ENCODE measurements at regions not wholly inside any gene's neighbourhood (a gene's known extent, or its start where the extent isn't known, plus 50 kb on each side); places are given as distances from the start of the nearest gene placed in this dataset.

DNA sequence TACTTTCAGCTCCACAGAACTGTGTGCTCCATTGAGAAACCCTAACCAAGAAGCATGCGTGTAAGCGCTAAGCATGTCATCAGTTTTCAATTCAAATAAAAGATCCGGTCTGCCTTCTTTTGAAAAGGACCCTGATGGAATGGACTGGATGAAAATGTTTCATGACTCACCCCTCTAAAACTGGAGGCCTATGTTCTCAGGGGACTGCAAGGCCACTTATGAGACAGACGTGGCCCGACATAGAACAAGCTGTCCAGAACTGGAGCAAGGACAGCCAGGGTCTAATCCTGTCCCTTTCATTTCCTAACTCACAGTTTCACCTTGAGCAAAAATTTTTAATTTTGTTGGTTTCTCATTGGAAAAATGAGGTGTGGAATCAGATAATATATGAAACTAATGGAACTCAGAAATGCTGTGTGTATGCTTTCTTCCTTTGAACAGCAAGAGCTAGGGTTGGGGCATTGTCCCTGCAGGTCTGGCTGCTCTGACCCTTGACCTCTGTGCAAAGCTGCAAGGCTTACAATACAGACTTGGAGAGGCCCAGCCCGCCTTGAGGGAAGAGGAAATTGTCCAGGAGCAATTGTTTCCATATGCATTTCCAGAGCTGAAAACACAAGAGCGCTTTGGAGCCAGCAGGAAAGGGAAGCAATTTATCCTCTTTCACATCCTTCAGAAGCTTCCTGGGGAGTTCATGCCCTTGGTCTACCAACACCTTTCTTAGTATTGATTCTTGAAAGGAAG lies 553.4 kb upstream of the KLF12 start:
- ChIA-PET CTCF (no interaction called here), POLR2A (no interaction called here)
- H3K4me3 ChIP-seq (ENCODE audit: low read depth in 2 of 2, low read length in 1 of 2) = no peak overlapping the region
- 72% methylated on average over 7 of the region's 7 CpGs for WGBS (ENCODE audit: low lambda C conversion rate)
- DNase-seq = no peak
- TF ChIP-seq TEAD4 (IDR thresholded peaks at IDR 0.05; ENCODE audit: borderline replicate concordance, insufficient read depth) (no peak), CHD2 (IDR thresholded peaks at IDR 0.05; ENCODE audit: low read length, partially characterized antibody) (no peak), TAF1 (IDR thresholded peaks at IDR 0.05; ENCODE audit: borderline replicate concordance, low read depth, low read length) (no peak), EZH2phosphoT487 (IDR thresholded peaks at IDR 0.05; ENCODE audit: borderline replicate concordance, low read depth) (no peak), SMC3 (IDR thresholded peaks at IDR 0.05; ENCODE audit: low read depth, low read length) (no peak), NFIC (IDR thresholded peaks at IDR 0.05; ENCODE audit: borderline replicate concordance) (no peak), USF1 (IDR thresholded peaks at IDR 0.05; ENCODE audit: borderline replicate concordance, low read depth) (no peak), SIN3A (IDR thresholded peaks at IDR 0.05; ENCODE audit: borderline replicate concordance, low read depth, low read length) (no peak), GATA2 (CRISPR knock-in tag; IDR thresholded peaks at IDR 0.05) (no peak), POLR2AphosphoS5 (IDR thresholded peaks at IDR 0.05; ENCODE audit: low read depth, low read length) (no peak), MEF2A (IDR thresholded peaks at IDR 0.05; ENCODE audit: borderline replicate concordance, low read depth) (no peak), YY1 (IDR thresholded peaks at IDR 0.05; ENCODE audit: low read depth) (no peak), FOXJ3 (CRISPR knock-in tag; IDR thresholded peaks at IDR 0.05) (no peak), FOSL2 (IDR thresholded peaks at IDR 0.05; ENCODE audit: borderline replicate concordance, low read depth) (no peak), RFX5 (IDR thresholded peaks at IDR 0.05; ENCODE audit: low read length) (no peak), FOXM1 (IDR thresholded peaks at IDR 0.05; ENCODE audit: low read depth) (no peak), MXI1 (IDR thresholded peaks at IDR 0.05; ENCODE audit: low read depth, low read length) (no peak)
- TF ChIP-seq, protein P1, sequence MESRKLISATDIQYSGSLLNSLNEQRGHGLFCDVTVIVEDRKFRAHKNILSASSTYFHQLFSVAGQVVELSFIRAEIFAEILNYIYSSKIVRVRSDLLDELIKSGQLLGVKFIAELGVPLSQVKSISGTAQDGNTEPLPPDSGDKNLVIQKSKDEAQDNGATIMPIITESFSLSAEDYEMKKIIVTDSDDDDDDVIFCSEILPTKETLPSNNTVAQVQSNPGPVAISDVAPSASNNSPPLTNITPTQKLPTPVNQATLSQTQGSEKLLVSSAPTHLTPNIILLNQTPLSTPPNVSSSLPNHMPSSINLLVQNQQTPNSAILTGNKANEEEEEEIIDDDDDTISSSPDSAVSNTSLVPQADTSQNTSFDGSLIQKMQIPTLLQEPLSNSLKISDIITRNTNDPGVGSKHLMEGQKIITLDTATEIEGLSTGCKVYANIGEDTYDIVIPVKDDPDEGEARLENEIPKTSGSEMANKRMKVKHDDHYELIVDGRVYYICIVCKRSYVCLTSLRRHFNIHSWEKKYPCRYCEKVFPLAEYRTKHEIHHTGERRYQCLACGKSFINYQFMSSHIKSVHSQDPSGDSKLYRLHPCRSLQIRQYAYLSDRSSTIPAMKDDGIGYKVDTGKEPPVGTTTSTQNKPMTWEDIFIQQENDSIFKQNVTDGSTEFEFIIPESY (IDR thresholded peaks at IDR 0.05; ENCODE audit: borderline replicate concordance, low read depth) = no peak
- TF ChIP-seq, protein P2, sequence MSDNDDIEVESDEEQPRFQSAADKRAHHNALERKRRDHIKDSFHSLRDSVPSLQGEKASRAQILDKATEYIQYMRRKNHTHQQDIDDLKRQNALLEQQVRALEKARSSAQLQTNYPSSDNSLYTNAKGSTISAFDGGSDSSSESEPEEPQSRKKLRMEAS (IDR thresholded peaks at IDR 0.05; ENCODE audit: low read depth) = no peak
- TF ChIP-seq, protein P3, sequence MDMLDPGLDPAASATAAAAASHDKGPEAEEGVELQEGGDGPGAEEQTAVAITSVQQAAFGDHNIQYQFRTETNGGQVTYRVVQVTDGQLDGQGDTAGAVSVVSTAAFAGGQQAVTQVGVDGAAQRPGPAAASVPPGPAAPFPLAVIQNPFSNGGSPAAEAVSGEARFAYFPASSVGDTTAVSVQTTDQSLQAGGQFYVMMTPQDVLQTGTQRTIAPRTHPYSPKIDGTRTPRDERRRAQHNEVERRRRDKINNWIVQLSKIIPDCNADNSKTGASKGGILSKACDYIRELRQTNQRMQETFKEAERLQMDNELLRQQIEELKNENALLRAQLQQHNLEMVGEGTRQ (IDR thresholded peaks at IDR 0.05; ENCODE audit: borderline replicate concordance, low read depth, low read length) = no peak
- H3F3A ChIP-seq (replicated peaks; ENCODE audit: insufficient read depth) = no peaks in the 10 kb centered on the region
- no peak overlapping the region for H3K4me2 ChIP-seq
- H3K4me1 ChIP-seq (ENCODE audit: control insufficient read depth in 1 of 2, insufficient read depth in 2 of 2, low read depth in 1 of 2, low read length in 1 of 2) = no peaks in the 10 kb centered on the region; a peak in 1 of 4 replicates
- no peak overlapping the region for H3K27ac ChIP-seq (ENCODE audit: low read depth in 2 of 2, low read length in 1 of 2)
- H3K27me3 ChIP-seq (ENCODE audit: insufficient read depth) = no peaks in the 10 kb centered on the region
- H3K9me2 ChIP-seq = no peaks in the 10 kb centered on the region
- no peak overlapping the region for H2AFZ ChIP-seq (ENCODE audit: low read depth)
- H4K20me1 ChIP-seq (ENCODE audit: insufficient read depth) = no peaks in the 10 kb centered on the region
- no peaks in the 10 kb centered on the region for H3K9me3 ChIP-seq
- no peaks in the 10 kb centered on the region for H3K79me2 ChIP-seq (ENCODE audit: insufficient read depth)
- no peaks in the 10 kb centered on the region for H3K36me3 ChIP-seq (replicated peaks in 1 of 2; ENCODE audit: control insufficient read depth in 1 of 2, insufficient read depth in 2 of 2, low read length in 1 of 2)
- H3K9ac ChIP-seq = no peak overlapping the region
